SK-N-SH treated with all-trans-retinoic acid at 6 μM for 48 hours (cell line): ENCODE measurements at regions not wholly inside any gene's neighbourhood (a gene's known extent, or its start where the extent isn't known, plus 50 kb on each side); places are given as distances from the start of the nearest gene placed in this dataset.

Experiments used
- ATAC-seq: fragments of 200-7000 bp; cut with Tn5 transposase; 3 replicates; pipeline ENCODE4 v1.9.1; 2020; ENCODE audit warnings: mild to moderate bottlenecking, moderate library complexity
- ARNTL ChIP-seq: fragments of 450-650 bp; formaldehyde crosslinking; IDR thresholded peaks from 2 replicates; pipeline ENCODE4 v1.5.0; 2020; ENCODE audit warnings: low read depth, mild to moderate bottlenecking, moderate library complexity, borderline replicate concordance
- BACH2 ChIP-seq: fragments of 250-450 bp; sonication (Bioruptor Pico); IDR thresholded peaks from 2 replicates; pipeline ENCODE4 v1.9.0; 2021; ENCODE audit warnings: mild to moderate bottlenecking, borderline replicate concordance
- CSRNP3 ChIP-seq: fragments of 250-450 bp; sonication (Bioruptor Pico); IDR thresholded peaks from 2 replicates; pipeline ENCODE4 v1.5.1; 2021; ENCODE audit warnings: mild to moderate bottlenecking, moderate library complexity
- ESRRG ChIP-seq: fragments of 250-450 bp; sonication (Bioruptor Pico); IDR thresholded peaks from 2 replicates; pipeline ENCODE4 v1.6.1; 2021; ENCODE audit warnings: mild to moderate bottlenecking
- ISL1 ChIP-seq: fragments of 250-450 bp; sonication (Bioruptor Pico); IDR thresholded peaks from 2 replicates; pipeline ENCODE4 v2.1.2; 2022; ENCODE audit warnings: mild to moderate bottlenecking, moderate library complexity
- OSR1 ChIP-seq: fragments of 250-450 bp; sonication (Bioruptor Pico); IDR thresholded peaks from 2 replicates; pipeline ENCODE4 v1.8.0; 2022; ENCODE audit warnings: moderate library complexity, mild to moderate bottlenecking, inconsistent platforms
- PATZ1 ChIP-seq: fragments of 250-450 bp; sonication (Bioruptor Pico); IDR thresholded peaks from 2 replicates; pipeline ENCODE4 v1.8.0; 2020; ENCODE audit warnings: mild to moderate bottlenecking, moderate library complexity, borderline replicate concordance
- POU6F1 ChIP-seq: fragments of 250-450 bp; sonication (Bioruptor Pico); IDR thresholded peaks from 2 replicates; pipeline ENCODE4 v1.8.0; 2021; ENCODE audit warnings: low read depth, mild to moderate bottlenecking, moderate library complexity, borderline replicate concordance
- RARB ChIP-seq: fragments of 250-450 bp; sonication (Bioruptor Pico); IDR thresholded peaks from 2 replicates; pipeline ENCODE4 v1.8.0; 2021; ENCODE audit warnings: mild to moderate bottlenecking, moderate library complexity
- SNAI2 ChIP-seq: fragments of 250-450 bp; sonication (Bioruptor Pico); IDR thresholded peaks from 2 replicates; pipeline ENCODE4 v1.5.0; 2020; ENCODE audit warnings: mild to moderate bottlenecking, moderate library complexity
- TCF4 ChIP-seq: fragments of 250-450 bp; sonication (Bioruptor Pico); IDR thresholded peaks from 2 replicates; pipeline ENCODE4 v1.8.0; 2021; ENCODE audit warnings: mild to moderate bottlenecking, moderate library complexity, borderline replicate concordance
- TSHZ2 ChIP-seq: fragments of 250-450 bp; sonication (Bioruptor Pico); IDR thresholded peaks from 2 replicates; pipeline ENCODE4 v1.5.0; 2020; ENCODE audit warnings: mild to moderate bottlenecking, moderate library complexity
- ZC3H10 ChIP-seq: fragments of 250-450 bp; sonication (Bioruptor Pico); IDR thresholded peaks from 2 replicates; pipeline ENCODE4 v1.5.1; 2021; ENCODE audit warnings: mild to moderate bottlenecking, moderate library complexity
- ZFP3 ChIP-seq: fragments of 250-450 bp; sonication (Bioruptor Pico); IDR thresholded peaks from 2 replicates; pipeline ENCODE4 v1.5.0; 2020; ENCODE audit warnings: mild to moderate bottlenecking, moderate library complexity
- ZFP30 ChIP-seq: fragments of 450-650 bp; formaldehyde crosslinking; IDR thresholded peaks from 2 replicates; pipeline ENCODE4 v1.5.0; 2022; ENCODE audit warnings: mild to moderate bottlenecking, moderate library complexity
- ZNF565 ChIP-seq: fragments of 450-650 bp; formaldehyde crosslinking; conservative IDR thresholded peaks from 2 replicates; pipeline ENCODE4 v1.5.0; 2020; ENCODE audit warnings: low read depth, mild to moderate bottlenecking, moderate library complexity
- ZNF70 ChIP-seq: fragments of 450-650 bp; formaldehyde crosslinking; IDR thresholded peaks from 2 replicates; pipeline ENCODE4 v1.5.0; 2020; ENCODE audit warnings: mild to moderate bottlenecking, moderate library complexity
- ZNF8 ChIP-seq: fragments of 450-650 bp; formaldehyde crosslinking; IDR thresholded peaks from 2 replicates; pipeline ENCODE4 v1.5.0; 2020; ENCODE audit warnings: mild to moderate bottlenecking, moderate library complexity

GRCh38 chr1:101150670-101151069 is 86.1 kb upstream of the S1PR1 start:
- TF ChIP-seq BACH2 (no peak), ARNTL (CRISPR knock-in tag) (no peak), ISL1 (CRISPR knock-in tag) (peak; percentile 5; the same call in 1 of the 2 replicates)
- no peak for ATAC-seq

- no peak for ATAC-seq
- TF ChIP-seq ZNF70 (CRISPR knock-in tag) (no peak), TSHZ2 (no peak), SNAI2 (no peak)
These were observed 86.6 kb upstream of the S1PR1 start for GRCh38 chr1:101150266-101150665.

- peak; percentile 61; the same call in 2 of the 3 replicates for ATAC-seq
- no peak for TF ChIP-seq PATZ1
- no peak for TF ChIP-seq CSRNP3 (CRISPR knock-in tag)
- no peak for TF ChIP-seq ARNTL (CRISPR knock-in tag)
- TF ChIP-seq ZFP3 (CRISPR knock-in tag) = no peak
- no peak for TF ChIP-seq ISL1 (CRISPR knock-in tag)
- no peak for TF ChIP-seq OSR1 (CRISPR knock-in tag)
- TF ChIP-seq ESRRG = no peak
- TF ChIP-seq SNAI2 = no peak
- TF ChIP-seq POU6F1 (CRISPR knock-in tag) = no peak
These were observed 87.8 kb upstream of the S1PR1 start for GRCh38 chr1:101148980-101149379.

- no peak for ATAC-seq
These were observed 89.4 kb upstream of the S1PR1 start for GRCh38 chr1:101147381-101147780.

More at GRCh38 chr1:101147381-101147780, 89.4 kb upstream of the S1PR1 start:
- TF ChIP-seq SNAI2 (no peak), ISL1 (CRISPR knock-in tag) (no peak), TSHZ2 (no peak), ZNF565 (CRISPR knock-in tag) (no peak), ZC3H10 (CRISPR knock-in tag) (no peak), ZFP30 (CRISPR knock-in tag) (no peak), ARNTL (CRISPR knock-in tag) (no peak), ZNF70 (CRISPR knock-in tag) (no peak), ZNF8 (no peak), BACH2 (no peak), RARB (CRISPR knock-in tag) (no peak), ZFP3 (CRISPR knock-in tag) (no peak), TCF4 (CRISPR knock-in tag) (no peak), POU6F1 (CRISPR knock-in tag) (no peak), ESRRG (no peak)
